NCI-H2029 (cell line): ENCODE measurements at regions not wholly inside any gene's neighbourhood (a gene's known extent, or its start where the extent isn't known, plus 50 kb on each side); places are given as distances from the start of the nearest gene placed in this dataset.
"Not testable (repeated sequence)": the region's sequence is repeated elsewhere in the genome, so short reads cannot be mapped to it uniquely, and the experiment has no call there.

ENCODE experiments used
- DNase-seq: peaks from one replicate; lab custom pipeline; 2025; lab: John Stamatoyannopoulos, UW

GRCh38 chr4:170803492-170803891 is 713.7 kb upstream of the AADAT start:
- DNase-seq, result no peak

GRCh38 chr4:170801771-170802170 is 712.0 kb upstream of the AADAT start:
- no peak for DNase-seq

GRCh38 chr4:170794525-170794924 is 704.8 kb upstream of the AADAT start:
- no peak for DNase-seq

DNA sequence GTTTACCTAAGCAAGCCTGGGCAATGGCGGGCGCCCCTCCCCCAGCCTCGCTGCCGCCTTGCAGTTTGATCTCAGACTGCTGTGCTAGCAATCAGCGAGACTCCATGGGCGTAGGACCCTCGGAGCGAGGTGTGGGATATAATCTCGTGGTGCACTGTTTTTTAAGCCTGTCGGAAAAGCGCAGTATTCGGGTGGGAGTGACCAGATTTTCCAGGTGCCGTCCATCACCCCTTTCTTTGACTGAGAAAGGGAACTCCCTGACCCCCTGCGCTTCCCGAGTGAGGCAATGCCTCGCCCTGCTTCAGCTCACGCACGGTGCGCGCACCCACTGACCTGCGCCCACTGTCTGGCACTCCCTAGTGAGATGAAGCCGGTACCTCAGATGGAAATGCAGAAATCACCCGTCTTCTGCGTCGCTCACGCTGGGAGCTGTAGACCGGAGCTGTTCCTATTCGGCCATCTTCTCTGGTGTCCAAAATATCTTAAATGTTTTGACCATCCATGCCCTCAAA is 698.8 kb upstream of the AADAT start:
- DNase-seq, result not testable (repeated sequence)

GRCh38 chr4:170777663-170778062 is 687.9 kb upstream of the AADAT start:
- no peak for DNase-seq

GRCh38 chr4:170776983-170777382 is 687.2 kb upstream of the AADAT start:
- no peak for DNase-seq

- no peak for DNase-seq
Measured at GRCh38 chr4:170775851-170776250, 686.1 kb upstream of the AADAT start.

DNA sequence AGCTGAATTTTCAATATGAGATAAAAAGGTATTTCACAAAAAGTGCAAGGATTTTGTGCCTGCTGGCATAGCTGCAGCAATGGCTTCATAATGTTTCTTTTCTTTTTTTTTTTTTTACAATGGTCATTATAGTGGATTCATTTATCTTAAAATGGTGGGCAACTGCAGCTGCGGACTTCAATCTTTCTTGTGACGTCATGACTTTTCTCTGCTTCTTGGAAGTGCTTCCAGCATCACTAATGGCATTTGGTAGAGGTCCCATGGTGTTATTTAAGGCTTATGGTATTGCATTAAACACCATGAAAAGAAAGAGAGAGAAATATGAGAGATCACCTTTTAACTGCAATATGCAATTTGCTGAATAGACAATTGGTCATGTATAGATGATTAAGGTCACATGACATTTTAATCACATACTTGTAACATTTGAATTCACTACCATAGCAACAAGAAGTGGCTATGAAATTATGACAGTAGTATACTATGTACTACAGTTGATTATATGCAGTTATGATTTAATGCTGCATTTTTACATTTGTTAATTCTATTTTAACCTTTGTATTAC is 684.0 kb upstream of the AADAT start:
- DNase-seq, result no peak

GRCh38 chr4:170772429-170772828 is 682.7 kb upstream of the AADAT start:
- DNase-seq, result no peak

GRCh38 chr4:170770664-170771063 is 680.9 kb upstream of the AADAT start:
- DNase-seq, result no peak

DNA sequence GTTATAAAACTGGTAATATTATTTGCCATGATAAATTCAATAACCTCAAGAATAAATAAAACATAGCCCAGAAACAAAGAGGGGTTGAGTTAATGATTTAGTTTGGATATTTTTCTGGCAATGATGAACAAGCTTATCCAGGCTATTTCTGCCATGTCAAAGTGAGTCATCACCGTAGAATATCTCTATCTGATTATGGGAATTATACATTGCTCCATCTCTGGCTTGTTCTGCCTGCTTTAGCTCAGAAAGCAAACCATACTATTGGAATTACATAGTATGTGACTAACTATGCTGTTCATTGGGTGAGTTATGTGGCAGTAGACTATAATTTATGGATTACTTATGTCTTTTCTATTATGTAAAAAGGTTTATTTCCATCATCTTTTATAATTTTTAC is 680.1 kb upstream of the AADAT start:
- no peak for DNase-seq

GRCh38 chr4:170758988-170759387 is 669.2 kb upstream of the AADAT start:
- DNase-seq, result no peak

DNA sequence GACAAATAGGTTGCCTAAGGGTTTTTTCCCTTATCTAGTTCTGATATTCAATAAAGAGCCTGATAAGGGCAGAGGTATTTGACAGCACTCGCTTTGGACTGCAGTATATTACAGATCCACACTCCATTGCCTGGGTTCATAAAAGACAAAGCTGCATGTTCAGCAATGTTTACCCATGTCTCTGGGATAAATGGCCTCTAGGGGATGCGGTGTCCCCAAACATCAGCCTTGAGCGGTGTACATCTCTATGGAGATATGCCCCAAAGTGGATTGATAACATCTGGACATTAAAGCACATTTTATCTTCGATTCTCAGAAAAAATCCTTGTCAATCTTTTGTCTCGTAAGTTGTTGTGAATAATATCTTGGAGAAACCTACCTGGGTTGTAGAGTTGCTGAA is 660.8 kb upstream of the AADAT start:
- DNase-seq, result no peak

GRCh38 chr4:170748975-170749374 is 659.2 kb upstream of the AADAT start:
- no peak for DNase-seq

DNA sequence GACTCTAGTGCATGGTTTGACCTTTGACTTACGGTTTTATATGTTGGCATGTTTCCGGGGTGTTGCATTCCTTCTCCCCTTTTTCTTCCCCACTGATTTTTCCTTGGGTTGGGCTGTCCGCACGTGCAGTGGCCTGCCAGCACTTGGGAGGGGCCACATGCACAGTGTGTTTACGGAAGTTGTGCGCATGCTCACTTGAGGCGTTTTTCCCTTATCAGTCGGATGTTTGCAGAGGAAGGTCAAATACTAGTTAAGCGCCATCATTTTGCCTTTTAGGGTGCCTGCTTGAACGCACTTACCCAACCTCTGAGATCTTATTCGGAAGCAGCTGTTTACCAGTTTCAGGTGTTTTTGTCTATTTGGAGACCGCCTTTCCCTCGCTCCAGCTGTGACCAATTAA is 653.9 kb upstream of the AADAT start:
- no peak for DNase-seq

DNA sequence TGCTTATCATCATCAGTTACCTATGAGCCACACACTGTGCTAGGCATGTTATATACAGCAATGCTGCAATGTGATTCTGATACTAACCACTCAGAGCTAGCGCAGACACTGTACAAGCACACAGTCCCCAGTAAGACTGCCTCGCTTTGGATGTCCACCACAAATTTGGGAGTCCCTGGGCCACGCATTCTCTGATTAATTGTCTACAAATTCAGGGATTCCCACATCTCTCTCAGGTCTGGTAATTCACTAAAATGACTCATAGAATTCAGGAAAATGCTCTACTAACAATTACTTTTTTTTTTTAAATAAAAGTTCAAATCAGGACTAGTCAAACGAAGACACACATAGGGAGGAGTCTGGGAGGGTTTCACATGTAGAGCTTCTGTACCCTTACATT is 652.1 kb upstream of the AADAT start:
- DNase-seq, result no peak

- DNase-seq, result no peak
Measured at GRCh38 chr4:170736710-170737109, 647.0 kb upstream of the AADAT start.

- no peak for DNase-seq
Measured at GRCh38 chr4:170729897-170730296, 640.1 kb upstream of the AADAT start.

GRCh38 chr4:170729236-170729635 is 639.5 kb upstream of the AADAT start:
- no peak for DNase-seq

GRCh38 chr4:170724191-170724590 is 634.4 kb upstream of the AADAT start:
- DNase-seq, result no peak

GRCh38 chr4:170723171-170723570 is 633.4 kb upstream of the AADAT start:
- no peak for DNase-seq

- DNase-seq, result no peak
Measured at GRCh38 chr4:170721812-170722373, 632.1 kb upstream of the AADAT start.

GRCh38 chr4:170716868-170717267 is 627.1 kb upstream of the AADAT start:
- no peak for DNase-seq

GRCh38 chr4:170705907-170706306 is 616.2 kb upstream of the AADAT start:
- DNase-seq, result no peak
